GM12878 (cell line): ENCODE measurements at regions not wholly inside any gene's neighbourhood (a gene's known extent, or its start where the extent isn't known, plus 50 kb on each side); places are given as distances from the start of the nearest gene placed in this dataset.

Source experiments
- EP300 ChIP-seq, 2 experiments: fragments of 150-350 bp in 1 of 2; IDR thresholded peaks; 2 replicates each; pipeline ENCODE4 v1.6.1; 2011 to 2012; ENCODE audit warnings: low read depth in 2 of 2, low read length in 2 of 2, borderline replicate concordance in 1 of 2, improper control_type of control experiment in 1 of 2, inconsistent platforms in 1 of 2; ENCODE audit not compliant: control insufficient read depth in 1 of 2
- ESRRA ChIP-seq: IDR thresholded peaks from 2 replicates; pipeline ENCODE4 v1.6.1; 2012; ENCODE audit warnings: mild to moderate bottlenecking, low read length, improper control_type of control experiment
- JUNB ChIP-seq: IDR thresholded peaks from 2 replicates; pipeline ENCODE4 v1.6.1; 2016; ENCODE audit warnings: antibody characterized with exemption, mild to moderate bottlenecking
- KAT2A ChIP-seq: conservative IDR thresholded peaks from 2 replicates; pipeline ENCODE4 v1.6.1; 2011; ENCODE audit warnings: low read depth, low read length; ENCODE audit not compliant: control insufficient read depth
- POLR2A ChIP-seq: IDR thresholded peaks from 2 replicates; pipeline ENCODE4 v1.6.1; 2011; ENCODE audit warnings: low read depth, mild to moderate bottlenecking, low read length
- SPI1 ChIP-seq: IDR thresholded peaks from 2 replicates; pipeline ENCODE4 v1.6.1; 2011; ENCODE audit warnings: low read depth, mild to moderate bottlenecking, low read length, moderate library complexity, borderline replicate concordance; ENCODE audit not compliant: insufficient read depth
- ZNF24 ChIP-seq: fragments of 450-650 bp; IDR thresholded peaks from 2 replicates; pipeline ENCODE4 v1.6.1; 2017; ENCODE audit warnings: antibody characterized with exemption, mild to moderate bottlenecking
- TF ChIP-seq, protein P1 (sequence below), 3 experiments: IDR thresholded peaks in 2 of 3; conservative IDR thresholded peaks in 1 of 3; 2 replicates each; pipeline ENCODE4 v1.5.1; 2011; ENCODE audit warnings: low read depth in 3 of 3, low read length in 3 of 3, mild to moderate bottlenecking in 3 of 3, control low read depth in 2 of 3, moderate library complexity in 2 of 3, inconsistent platforms in 1 of 3, mixed read lengths in 1 of 3; ENCODE audit not compliant: control insufficient read depth in 2 of 3, insufficient read depth in 1 of 3; ENCODE audit errors: extremely low read depth in 1 of 3
- TF ChIP-seq, protein P2 (sequence below): IDR thresholded peaks from 2 replicates; pipeline ENCODE4 v1.6.1; 2012; ENCODE audit warnings: mild to moderate bottlenecking, low read depth, low read length

DNA sequence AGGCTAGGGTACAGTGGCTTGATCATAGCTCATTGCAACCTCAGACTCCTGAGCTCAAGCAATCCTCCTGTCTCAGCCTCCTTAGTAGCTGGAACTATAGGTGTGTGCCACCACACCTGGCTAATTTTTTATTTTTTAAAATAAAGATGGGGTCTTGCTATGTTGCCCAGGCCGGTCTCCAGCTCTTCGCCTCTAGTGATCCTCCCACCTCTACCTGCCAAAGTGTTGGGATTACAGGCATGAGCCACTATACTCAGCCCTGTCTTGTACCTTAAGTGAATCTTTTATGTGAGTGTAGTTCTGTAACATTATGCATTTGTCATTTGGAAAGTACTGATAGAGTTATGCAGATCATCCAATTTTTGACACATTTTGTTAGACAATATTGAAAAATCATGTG lies 66.9 kb upstream of the C15orf39 start:
- TF ChIP-seq SPI1: no peak
- no peak for TF ChIP-seq POLR2A
- no peak for TF ChIP-seq ESRRA
- TF ChIP-seq, protein P1, sequence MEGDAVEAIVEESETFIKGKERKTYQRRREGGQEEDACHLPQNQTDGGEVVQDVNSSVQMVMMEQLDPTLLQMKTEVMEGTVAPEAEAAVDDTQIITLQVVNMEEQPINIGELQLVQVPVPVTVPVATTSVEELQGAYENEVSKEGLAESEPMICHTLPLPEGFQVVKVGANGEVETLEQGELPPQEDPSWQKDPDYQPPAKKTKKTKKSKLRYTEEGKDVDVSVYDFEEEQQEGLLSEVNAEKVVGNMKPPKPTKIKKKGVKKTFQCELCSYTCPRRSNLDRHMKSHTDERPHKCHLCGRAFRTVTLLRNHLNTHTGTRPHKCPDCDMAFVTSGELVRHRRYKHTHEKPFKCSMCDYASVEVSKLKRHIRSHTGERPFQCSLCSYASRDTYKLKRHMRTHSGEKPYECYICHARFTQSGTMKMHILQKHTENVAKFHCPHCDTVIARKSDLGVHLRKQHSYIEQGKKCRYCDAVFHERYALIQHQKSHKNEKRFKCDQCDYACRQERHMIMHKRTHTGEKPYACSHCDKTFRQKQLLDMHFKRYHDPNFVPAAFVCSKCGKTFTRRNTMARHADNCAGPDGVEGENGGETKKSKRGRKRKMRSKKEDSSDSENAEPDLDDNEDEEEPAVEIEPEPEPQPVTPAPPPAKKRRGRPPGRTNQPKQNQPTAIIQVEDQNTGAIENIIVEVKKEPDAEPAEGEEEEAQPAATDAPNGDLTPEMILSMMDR (IDR thresholded peaks at IDR 0.05 in 2 of 3, conservative IDR thresholded peaks at IDR 0.05 in 1 of 3; ENCODE audit: control insufficient read depth in 2 of 3, extremely low read depth in 1 of 3, insufficient read depth in 1 of 3, low read depth in 3 of 3, low read length in 3 of 3): no peak
- TF ChIP-seq JUNB: no peak
- no peak for TF ChIP-seq EP300 (IDR thresholded peaks at IDR 0.05; ENCODE audit: borderline replicate concordance in 1 of 2, control insufficient read depth in 1 of 2, low read depth in 2 of 2, low read length in 2 of 2)
- no peak for TF ChIP-seq KAT2A
- no peak for TF ChIP-seq ZNF24
- TF ChIP-seq, protein P2, sequence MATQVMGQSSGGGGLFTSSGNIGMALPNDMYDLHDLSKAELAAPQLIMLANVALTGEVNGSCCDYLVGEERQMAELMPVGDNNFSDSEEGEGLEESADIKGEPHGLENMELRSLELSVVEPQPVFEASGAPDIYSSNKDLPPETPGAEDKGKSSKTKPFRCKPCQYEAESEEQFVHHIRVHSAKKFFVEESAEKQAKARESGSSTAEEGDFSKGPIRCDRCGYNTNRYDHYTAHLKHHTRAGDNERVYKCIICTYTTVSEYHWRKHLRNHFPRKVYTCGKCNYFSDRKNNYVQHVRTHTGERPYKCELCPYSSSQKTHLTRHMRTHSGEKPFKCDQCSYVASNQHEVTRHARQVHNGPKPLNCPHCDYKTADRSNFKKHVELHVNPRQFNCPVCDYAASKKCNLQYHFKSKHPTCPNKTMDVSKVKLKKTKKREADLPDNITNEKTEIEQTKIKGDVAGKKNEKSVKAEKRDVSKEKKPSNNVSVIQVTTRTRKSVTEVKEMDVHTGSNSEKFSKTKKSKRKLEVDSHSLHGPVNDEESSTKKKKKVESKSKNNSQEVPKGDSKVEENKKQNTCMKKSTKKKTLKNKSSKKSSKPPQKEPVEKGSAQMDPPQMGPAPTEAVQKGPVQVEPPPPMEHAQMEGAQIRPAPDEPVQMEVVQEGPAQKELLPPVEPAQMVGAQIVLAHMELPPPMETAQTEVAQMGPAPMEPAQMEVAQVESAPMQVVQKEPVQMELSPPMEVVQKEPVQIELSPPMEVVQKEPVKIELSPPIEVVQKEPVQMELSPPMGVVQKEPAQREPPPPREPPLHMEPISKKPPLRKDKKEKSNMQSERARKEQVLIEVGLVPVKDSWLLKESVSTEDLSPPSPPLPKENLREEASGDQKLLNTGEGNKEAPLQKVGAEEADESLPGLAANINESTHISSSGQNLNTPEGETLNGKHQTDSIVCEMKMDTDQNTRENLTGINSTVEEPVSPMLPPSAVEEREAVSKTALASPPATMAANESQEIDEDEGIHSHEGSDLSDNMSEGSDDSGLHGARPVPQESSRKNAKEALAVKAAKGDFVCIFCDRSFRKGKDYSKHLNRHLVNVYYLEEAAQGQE: no peak
